Osteocyte (in vitro differentiated cells): ENCODE measurements at regions not wholly inside any gene's neighbourhood (a gene's known extent, or its start where the extent isn't known, plus 50 kb on each side); places are given as distances from the start of the nearest gene placed in this dataset.

Source experiments
- DNase-seq: peaks from one replicate; pipeline ENCODE4 v3.0.0; 2021; ENCODE audit warnings: mixed read lengths; ENCODE audit not compliant: unreplicated experiment; ENCODE audit errors: extremely low spot score
- H3K27ac Mint-ChIP-seq: one replicate; pipeline ENCODE4 v1.8.0; 2021; ENCODE audit warnings: mild to moderate bottlenecking, mixed read lengths; ENCODE audit not compliant: unreplicated experiment
- H3K27me3 Mint-ChIP-seq: one replicate; pipeline ENCODE4 v1.8.0; 2021; ENCODE audit warnings: mixed read lengths; ENCODE audit not compliant: unreplicated experiment
- H3K36me3 Mint-ChIP-seq: one replicate; pipeline ENCODE4 v1.8.0; 2021; ENCODE audit warnings: mixed read lengths; ENCODE audit not compliant: unreplicated experiment
- H3K4me1 Mint-ChIP-seq: one replicate; pipeline ENCODE4 v1.8.0; 2021; ENCODE audit warnings: mixed read lengths; ENCODE audit not compliant: unreplicated experiment
- H3K4me3 Mint-ChIP-seq: one replicate; pipeline ENCODE4 v1.8.0; 2021; ENCODE audit warnings: mild to moderate bottlenecking, moderate library complexity, mixed read lengths; ENCODE audit not compliant: unreplicated experiment
- H3K9me3 Mint-ChIP-seq: one replicate; pipeline ENCODE4 v1.8.0; 2021; ENCODE audit warnings: mixed read lengths; ENCODE audit not compliant: unreplicated experiment
- CTCF ChIP-seq: fragments of 200-600 bp; sonication (generic); IDR thresholded peaks from 2 replicates; pipeline ENCODE4 v1.5.0; 2021; ENCODE audit warnings: antibody characterized with exemption, mild to moderate bottlenecking, moderate library complexity

DNA sequence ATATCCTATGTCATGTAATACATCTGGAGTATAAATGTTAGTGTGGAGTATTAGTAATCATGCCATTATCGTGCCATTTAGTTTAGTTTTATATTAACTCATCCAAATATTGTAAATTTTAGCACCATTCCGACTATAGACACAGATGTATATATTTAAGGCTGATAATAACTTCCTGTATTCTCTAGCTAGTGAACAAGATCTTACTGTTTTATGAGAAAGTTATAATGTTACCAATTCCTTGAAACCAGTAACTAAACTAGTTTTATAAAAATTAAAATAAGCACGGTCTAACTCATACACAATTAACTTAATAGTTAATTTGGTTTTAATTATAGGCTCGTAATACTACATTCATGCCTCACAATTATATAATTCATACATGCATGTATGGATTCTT is 808.6 kb downstream of the USP25 start:
- TF ChIP-seq CTCF: no peak
- peaks cover 5% of the 10 kb centered on the region for H3K9me3 Mint-ChIP-seq
- H3K27ac Mint-ChIP-seq: no peak overlapping the region
- no peak for DNase-seq
- peaks cover 24% of the 10 kb centered on the region for H3K4me1 Mint-ChIP-seq
- H3K36me3 Mint-ChIP-seq: peaks cover 11% of the 10 kb centered on the region
- H3K27me3 Mint-ChIP-seq: no peaks in the 10 kb centered on the region
- no peak overlapping the region for H3K4me3 Mint-ChIP-seq

- Mint-ChIP-seq H3K4me1 (peaks cover 18% of the 10 kb centered on the region), H3K27ac (no peak overlapping the region), H3K9me3 (peaks cover 5% of the 10 kb centered on the region), H3K36me3 (peaks cover 11% of the 10 kb centered on the region), H3K4me3 (no peak overlapping the region), H3K27me3 (no peaks in the 10 kb centered on the region)
- no peak for TF ChIP-seq CTCF
- no peak for DNase-seq
Measured at GRCh38 chr21:16538936-16539440, 809.2 kb downstream of the USP25 start.

DNA sequence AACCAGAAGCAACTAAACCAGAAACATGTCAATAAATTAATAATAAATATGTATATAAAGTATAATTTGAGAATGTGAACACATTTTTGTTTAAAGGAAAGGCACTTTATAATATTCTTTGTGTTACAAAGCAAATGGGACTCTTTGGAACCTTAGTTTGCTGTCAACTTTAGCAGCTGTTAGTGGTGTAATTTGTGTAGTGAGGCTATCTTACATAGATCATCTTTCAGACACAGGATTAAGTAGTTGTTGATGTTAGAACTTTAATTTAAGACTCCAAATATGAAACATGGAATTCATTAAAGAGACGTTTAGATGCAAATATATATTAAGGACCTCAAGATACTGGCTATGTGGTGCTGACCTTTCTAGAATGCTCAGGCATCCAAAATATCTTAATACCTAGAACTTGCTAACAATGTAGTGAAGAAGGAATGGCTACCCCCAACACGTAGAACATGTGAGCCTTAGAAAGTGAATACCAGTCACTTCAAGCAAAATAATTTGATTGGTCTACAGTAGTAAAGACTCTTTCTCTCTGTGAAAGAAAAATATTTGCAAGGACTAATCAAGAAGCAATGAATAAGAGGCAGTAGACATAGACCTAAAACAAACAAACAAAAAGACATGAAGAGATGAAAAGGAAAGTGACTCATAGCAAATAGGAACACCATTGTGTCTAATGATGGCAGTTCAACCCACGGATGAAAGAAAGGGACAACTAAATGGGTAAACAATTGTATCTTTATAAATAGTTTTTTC is 811.4 kb downstream of the USP25 start:
- H3K27me3 Mint-ChIP-seq: no peaks in the 10 kb centered on the region
- no peak overlapping the region for H3K4me3 Mint-ChIP-seq
- H3K36me3 Mint-ChIP-seq: peaks cover 11% of the 10 kb centered on the region
- peaks cover 6% of the 10 kb centered on the region for H3K4me1 Mint-ChIP-seq
- no peak for TF ChIP-seq CTCF
- no peak overlapping the region for H3K27ac Mint-ChIP-seq
- no peak for DNase-seq
- peaks cover 5% of the 10 kb centered on the region for H3K9me3 Mint-ChIP-seq

GRCh38 chr21:16550118-16550517 is 820.3 kb downstream of the USP25 start:
- no peak overlapping the region for H3K4me3 Mint-ChIP-seq
- H3K27ac Mint-ChIP-seq: no peak overlapping the region
- H3K36me3 Mint-ChIP-seq: peaks cover 9% of the 10 kb centered on the region
- DNase-seq: no peak
- H3K4me1 Mint-ChIP-seq: peaks cover 7% of the 10 kb centered on the region
- no peaks in the 10 kb centered on the region for H3K27me3 Mint-ChIP-seq
- no peak for TF ChIP-seq CTCF
- H3K9me3 Mint-ChIP-seq: no peaks in the 10 kb centered on the region

DNA sequence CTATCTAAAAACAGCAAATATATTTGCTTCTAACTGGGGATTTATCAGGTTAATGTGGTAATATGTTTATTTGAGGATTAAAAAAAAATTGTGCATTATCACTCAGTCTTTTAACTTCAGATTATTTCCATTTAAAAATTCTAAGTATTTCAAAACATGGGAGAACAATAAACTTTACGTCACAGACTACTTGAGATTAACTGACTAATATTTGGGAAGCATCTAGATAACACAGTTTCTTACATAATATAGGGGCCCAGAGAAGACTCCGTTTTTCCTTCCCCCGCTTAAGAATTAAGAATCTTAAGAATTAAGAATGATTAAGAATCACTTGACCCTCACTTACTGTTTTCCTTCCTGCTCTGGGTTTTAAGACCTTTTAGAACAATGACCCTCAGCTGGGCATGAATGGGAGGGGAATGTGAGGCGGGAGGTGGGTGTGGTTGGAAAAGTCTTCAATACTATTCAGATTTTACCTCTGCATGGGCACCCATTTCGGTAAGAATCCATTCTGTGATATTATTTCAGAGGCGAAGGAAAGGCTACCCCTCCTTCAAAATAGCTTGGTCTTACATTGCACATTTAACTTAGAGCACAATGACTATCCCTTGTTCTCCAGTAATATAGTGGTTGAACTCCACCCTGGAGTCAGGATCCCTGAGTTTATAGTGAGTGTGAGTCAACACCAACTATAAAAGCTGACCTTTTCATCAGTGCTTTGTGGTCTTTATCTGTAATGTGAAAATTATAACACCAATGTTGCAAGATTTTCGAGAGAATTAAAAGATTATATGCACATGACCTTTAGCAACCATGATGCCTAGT is 821.3 kb downstream of the USP25 start:
- Mint-ChIP-seq H3K4me1 (peaks cover 7% of the 10 kb centered on the region), H3K4me3 (no peak overlapping the region), H3K27ac (no peak overlapping the region), H3K36me3 (peaks cover 11% of the 10 kb centered on the region), H3K9me3 (peaks cover 3% of the 10 kb centered on the region), H3K27me3 (no peaks in the 10 kb centered on the region)
- TF ChIP-seq CTCF: no peak
- no peak for DNase-seq
